Lung (tissue), 11 donors: ENCODE measurements at regions not wholly inside any gene's neighbourhood (a gene's known extent, or its start where the extent isn't known, plus 50 kb on each side); places are given as distances from the start of the nearest gene placed in this dataset.
"Not testable (repeated sequence)": the region's sequence is repeated elsewhere in the genome, so short reads cannot be mapped to it uniquely, and the experiment has no call there.

Source experiments
- ATAC-seq: fragments of 200-7000 bp; cut with Tn5 transposase; one replicate; pipeline ENCODE4 v1.9.1; 2020; ENCODE audit warnings: moderate number of reproducible peaks; ENCODE audit not compliant: insufficient read depth, low FRiP score
- DNase-seq, 3 donors: peaks; one replicate each; pipeline ENCODE4 v3.0.0-alpha.2; 2013 to 2017
- H3K27ac ChIP-seq, 2 donors: one replicate each; pipeline ENCODE4 v1.5.1; 2013; ENCODE audit warnings: mild to moderate bottlenecking in 2 of 2, moderate library complexity in 2 of 2, control low read depth in 1 of 2, inconsistent platforms in 1 of 2, low read depth in 1 of 2, low read length in 1 of 2
- H3K27me3 ChIP-seq, 3 donors: one replicate each; pipeline ENCODE4 v1.5.1; 2013; ENCODE audit warnings: low read length in 2 of 3; ENCODE audit not compliant: control insufficient read depth in 3 of 3, insufficient read depth in 3 of 3
- H3K36me3 ChIP-seq, 4 donors: one replicate each; pipeline ENCODE4 v1.5.1; 2013; ENCODE audit warnings: low read length in 4 of 4, mild to moderate bottlenecking in 1 of 4, moderate library complexity in 1 of 4; ENCODE audit not compliant: control insufficient read depth in 4 of 4, insufficient read depth in 4 of 4
- H3K4me1 ChIP-seq, 5 donors: one replicate each; pipeline ENCODE4 v1.5.1; 2013; ENCODE audit warnings: low read length in 5 of 5, mild to moderate bottlenecking in 2 of 5, moderate library complexity in 1 of 5; ENCODE audit not compliant: control insufficient read depth in 5 of 5, insufficient read depth in 5 of 5
- H3K4me3 ChIP-seq: one replicate; pipeline ENCODE4 v1.5.1; 2013; ENCODE audit warnings: mild to moderate bottlenecking, control low read depth, moderate library complexity
- H3K9ac ChIP-seq, 2 donors: one replicate each; pipeline ENCODE4 v1.5.1; 2013; ENCODE audit warnings: low read length in 2 of 2, control low read depth in 1 of 2; ENCODE audit not compliant: insufficient read depth in 1 of 2
- H3K9me3 ChIP-seq, 4 donors: one replicate each; pipeline ENCODE4 v1.5.1; 2013; ENCODE audit warnings: low read length in 3 of 4, mild to moderate bottlenecking in 1 of 4, moderate library complexity in 1 of 4; ENCODE audit not compliant: control insufficient read depth in 4 of 4, insufficient read depth in 3 of 4
- CTCF ChIP-seq: IDR thresholded peaks from 2 replicates; pipeline ENCODE4 v1.5.1; 2012; ENCODE audit warnings: mild to moderate bottlenecking; ENCODE audit errors: control extremely low read depth, extremely low read depth
- WGBS, 2 donors: extraction: QIAGEN DNeasy Blood & Tissue Kit; methylation state at CpG; one replicate each; pipeline ENCODE4 v1.1.7; 2013; 5-methylcytosine and 5-hydroxymethylcytosine counted together
- donor health status: control.
- donor health status: control.
- donor health status: Bipolar disorder and iron deficiency.
- donor health status: healthy.
- donor health status: DM: yes; HTN: yes; CAD: no.

- Histone ChIP-seq H3K4me1 (peaks cover 0 to 3% (median 0%) of the 10 kb centered on the region in 5 donors), H3K27me3 (no peaks in the 10 kb centered on the region), H3K9me3 (peaks cover 0 to 2% (median 0%) of the 10 kb centered on the region in 4 donors), H3K4me3 (no peak overlapping the region), H3K36me3 (no peaks in the 10 kb centered on the region), H3K9ac (no peak overlapping the region), H3K27ac (no peak overlapping the region)
- WGBS, 2 donors, result 80 to 91% methylated on average over 3 of the region's 3 CpGs
- no peak for DNase-seq
- no peak for ATAC-seq
- TF ChIP-seq CTCF, result no peak
These were observed 747.4 kb upstream of the ARPP21 start for GRCh38 chr3:34891941-34892340.

GRCh38 chr3:34895841-34896240 is 743.5 kb upstream of the ARPP21 start:
- no peaks in the 10 kb centered on the region for H3K27me3 ChIP-seq
- no peak for DNase-seq
- H3K4me1 ChIP-seq, result no peaks in the 10 kb centered on the region
- H3K27ac ChIP-seq, result no peak overlapping the region
- WGBS, 2 donors, result 74 to 76% methylated on average over 1 of the region's 1 CpG
- H3K4me3 ChIP-seq, result no peak overlapping the region
- peaks cover 0 to 2% (median 0%) of the 10 kb centered on the region in 4 donors for H3K9me3 ChIP-seq
- no peak for TF ChIP-seq CTCF
- H3K9ac ChIP-seq, result no peak overlapping the region
- no peak for ATAC-seq
- no peaks in the 10 kb centered on the region for H3K36me3 ChIP-seq

- H3K9me3 ChIP-seq, H3K36me3 ChIP-seq, ATAC-seq, H3K27ac ChIP-seq, H3K4me1 ChIP-seq, H3K4me3 ChIP-seq, H3K27me3 ChIP-seq, H3K9ac ChIP-seq, DNase-seq: not testable (repeated sequence)
- 93% methylated on average over 4 of the region's 4 CpGs for WGBS, 2 donors
These were observed 729.6 kb upstream of the ARPP21 start for GRCh38 chr3:34909679-34910078.

- Histone ChIP-seq H3K36me3 (no peaks in the 10 kb centered on the region), H3K4me3 (no peak overlapping the region), H3K27ac (no peak overlapping the region), H3K4me1 (no peaks in the 10 kb centered on the region), H3K9ac (no peak overlapping the region), H3K9me3 (no peaks in the 10 kb centered on the region), H3K27me3 (no peaks in the 10 kb centered on the region)
- no peak for DNase-seq
- no peak for TF ChIP-seq CTCF
- no peak for ATAC-seq
These were observed 720.3 kb upstream of the ARPP21 start for GRCh38 chr3:34919025-34919424.
